Hematopoietic multipotent progenitor cell (in vitro differentiated cells): ENCODE measurements at regions not wholly inside any gene's neighbourhood (a gene's known extent, or its start where the extent isn't known, plus 50 kb on each side); places are given as distances from the start of the nearest gene placed in this dataset.
A peak's percentile ranks its signal among the peaks of the same experiment; 100 is the strongest.

ENCODE experiments used
- DNase-seq, 3 donors: peaks; one replicate each; pipeline ENCODE4 v3.0.0-alpha.2; 2011 to 2015; ENCODE audit warnings: low read depth in 2 of 3, low spot score in 2 of 3

GRCh38 chr2:234286956-234287355 lies 209.9 kb downstream of the ARL4C start:
- DNase-seq = no peak

DNA sequence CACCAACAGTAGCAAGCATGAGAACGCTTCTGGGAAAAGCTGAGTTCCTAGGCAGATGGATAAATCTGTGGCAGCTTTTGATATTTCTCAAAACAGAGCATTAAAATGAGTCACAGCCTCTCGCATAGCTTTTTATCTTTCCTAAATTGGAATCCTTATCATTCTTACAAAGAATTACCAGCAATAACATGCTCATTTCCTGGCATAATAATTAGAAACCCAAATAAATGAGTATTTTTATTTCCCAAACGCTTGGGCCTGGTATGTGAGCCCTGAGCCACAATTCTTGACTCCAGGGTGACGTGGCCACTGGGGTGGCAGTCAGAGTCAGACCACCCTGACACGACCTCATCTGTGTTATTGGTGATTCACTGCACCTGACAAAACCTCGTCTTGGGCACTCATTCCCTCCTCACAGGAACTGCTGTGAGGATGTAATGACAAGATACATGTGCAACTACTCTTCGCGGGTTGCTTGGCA lies 210.7 kb downstream of the ARL4C start:
- DNase-seq = no peak

DNA sequence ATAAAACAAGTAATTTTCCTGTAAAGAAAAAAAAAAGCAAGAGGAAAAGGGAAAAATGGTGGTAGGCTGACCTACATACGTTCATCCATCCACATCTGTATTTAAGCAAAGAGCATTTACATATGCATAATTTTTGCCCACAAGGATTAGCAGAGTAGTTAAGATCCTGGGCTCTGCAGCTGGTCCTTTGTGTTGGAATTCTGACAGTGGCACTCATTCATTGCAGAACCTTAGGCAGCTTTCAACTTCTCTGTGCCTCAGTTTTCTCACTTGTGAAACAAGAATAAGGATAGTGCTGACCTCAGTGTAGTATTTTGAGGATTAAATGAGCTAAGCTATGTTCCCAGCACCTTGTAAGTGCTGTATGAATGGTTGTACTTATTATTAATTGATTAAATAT lies 211.3 kb downstream of the ARL4C start:
- no peak for DNase-seq

GRCh38 chr2:234279637-234280036 lies 217.2 kb downstream of the ARL4C start:
- no peak for DNase-seq

- DNase-seq = no peak
Measured at GRCh38 chr2:234278556-234279255, 218.2 kb downstream of the ARL4C start.

DNA sequence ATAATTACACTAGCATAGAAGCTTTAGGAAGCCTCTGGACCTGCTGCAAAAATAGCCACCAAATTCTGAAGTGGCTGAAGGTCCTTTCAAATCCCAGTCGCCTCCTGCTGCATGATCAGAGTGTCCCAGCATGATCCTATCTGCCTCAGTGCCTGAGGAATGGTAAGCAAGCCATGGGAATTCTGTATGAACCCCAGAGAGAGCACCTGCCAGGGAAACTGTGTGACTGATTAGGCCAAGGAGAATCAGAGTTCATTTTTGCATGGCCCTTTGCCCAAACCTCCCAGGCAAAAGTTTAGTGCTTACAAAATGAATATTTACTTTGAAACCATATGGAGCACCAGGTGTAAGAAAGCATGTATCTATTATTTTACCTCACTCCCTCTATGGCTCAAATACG lies 221.4 kb downstream of the ARL4C start:
- DNase-seq = no peak

GRCh38 chr2:234273887-234274584 lies 222.8 kb downstream of the ARL4C start:
- no peak for DNase-seq

- no peak for DNase-seq
Measured at GRCh38 chr2:234272069-234272850, 221.8 kb downstream of the SPP2 start.

- no peak for DNase-seq
Measured at GRCh38 chr2:234271338-234271737, 220.8 kb downstream of the SPP2 start.

DNA sequence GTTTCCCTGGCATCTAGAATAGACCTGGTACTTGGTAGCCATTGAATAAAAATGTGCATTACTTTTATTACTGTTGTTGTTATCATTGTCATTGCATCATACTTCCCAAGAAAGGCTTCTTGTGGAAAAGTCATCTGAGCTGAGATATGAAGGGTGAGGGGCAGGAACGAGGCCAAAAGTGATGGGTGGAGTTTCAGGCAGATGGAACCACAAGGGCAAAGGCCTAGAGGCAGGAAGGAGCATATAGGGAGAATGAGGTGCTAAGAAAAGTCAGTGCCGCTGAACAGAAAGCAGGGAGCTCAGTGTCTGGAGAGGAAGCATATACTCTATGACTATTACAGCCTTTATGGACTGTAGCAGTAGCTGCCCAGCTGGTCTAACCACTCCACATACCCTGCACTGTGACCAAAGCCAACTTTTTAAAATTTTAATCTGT lies 219.3 kb downstream of the SPP2 start:
- DNase-seq = no peak

DNA sequence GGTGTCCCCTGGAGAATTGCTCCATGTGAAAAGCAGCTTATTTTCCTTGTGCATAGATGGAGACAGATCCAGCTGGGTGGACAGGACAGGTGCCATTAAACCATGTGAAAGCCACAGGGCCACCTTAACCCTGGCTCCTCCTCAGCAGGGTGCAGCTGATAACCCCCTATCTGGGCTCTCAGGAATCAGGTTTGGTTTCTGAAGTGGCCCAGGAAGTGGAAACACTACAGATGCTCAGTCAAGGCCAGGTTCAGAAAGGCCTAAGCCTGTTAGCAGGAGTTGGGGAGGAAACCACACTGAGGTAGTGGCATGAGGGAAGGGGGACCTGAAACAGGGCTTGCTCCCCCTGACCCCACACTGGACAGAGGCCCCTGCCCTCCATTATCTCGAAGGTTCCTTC lies 217.0 kb downstream of the SPP2 start:
- DNase-seq = no peak

DNA sequence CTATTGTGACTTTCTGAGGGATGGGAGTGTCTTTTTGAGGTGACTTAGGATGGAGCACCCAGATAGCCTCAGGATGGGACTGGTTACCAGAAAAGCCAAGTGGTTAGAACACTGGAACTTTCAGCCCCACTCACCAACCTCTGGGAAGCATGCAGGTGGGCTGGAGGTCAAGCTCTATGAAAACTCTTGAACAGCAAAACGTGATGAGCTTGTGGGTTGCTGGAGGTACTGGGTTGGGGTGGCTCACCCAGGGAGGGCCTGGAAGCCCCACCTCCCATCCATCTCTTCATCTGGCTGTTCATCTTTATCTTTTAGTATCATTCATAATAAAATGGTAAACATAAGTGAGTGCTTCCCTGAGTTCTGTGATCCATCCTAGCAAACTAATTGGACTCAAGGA lies 216.4 kb downstream of the SPP2 start:
- no peak for DNase-seq

DNA sequence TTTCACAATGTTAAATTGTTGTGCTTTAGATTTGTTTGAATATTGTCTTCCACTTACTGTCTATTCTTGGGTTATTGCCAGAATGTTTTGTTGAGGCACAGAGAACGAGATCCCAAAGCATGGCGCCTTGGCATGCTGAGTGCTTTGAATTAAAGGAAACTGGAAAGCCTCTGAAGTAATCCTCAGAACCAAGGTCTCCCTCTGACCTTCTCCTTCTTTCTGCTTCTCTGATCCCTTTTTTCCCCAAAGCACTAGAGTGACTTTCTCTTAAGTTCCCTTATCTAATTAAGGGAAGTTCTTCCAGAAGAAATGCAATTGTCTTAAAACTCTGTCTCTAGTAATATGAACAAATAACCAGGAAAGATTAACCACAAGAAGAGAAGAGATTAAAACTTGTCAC lies 214.7 kb downstream of the SPP2 start:
- DNase-seq = no peak

DNA sequence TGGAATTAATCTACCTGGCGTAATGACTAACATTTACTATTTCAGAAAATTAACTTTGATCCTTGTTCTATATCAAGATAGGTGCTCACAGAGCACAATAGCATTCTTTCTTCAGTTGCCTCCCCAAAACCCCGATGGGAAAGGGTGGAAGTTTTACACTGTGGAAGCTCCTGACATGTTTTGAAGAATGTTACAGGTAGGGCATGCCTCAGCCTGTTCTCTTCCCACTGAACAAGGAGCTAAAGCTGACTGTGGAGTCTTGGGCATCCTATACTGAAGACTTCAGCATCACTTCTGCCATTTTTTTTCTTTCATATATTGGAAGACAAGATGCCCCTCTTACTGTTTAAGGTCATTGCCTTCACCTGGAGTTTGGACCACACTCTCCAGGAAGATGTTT lies 211.2 kb downstream of the SPP2 start:
- DNase-seq = no peak

- no peak for DNase-seq
Measured at GRCh38 chr2:234259440-234259839, 208.9 kb downstream of the SPP2 start.

DNA sequence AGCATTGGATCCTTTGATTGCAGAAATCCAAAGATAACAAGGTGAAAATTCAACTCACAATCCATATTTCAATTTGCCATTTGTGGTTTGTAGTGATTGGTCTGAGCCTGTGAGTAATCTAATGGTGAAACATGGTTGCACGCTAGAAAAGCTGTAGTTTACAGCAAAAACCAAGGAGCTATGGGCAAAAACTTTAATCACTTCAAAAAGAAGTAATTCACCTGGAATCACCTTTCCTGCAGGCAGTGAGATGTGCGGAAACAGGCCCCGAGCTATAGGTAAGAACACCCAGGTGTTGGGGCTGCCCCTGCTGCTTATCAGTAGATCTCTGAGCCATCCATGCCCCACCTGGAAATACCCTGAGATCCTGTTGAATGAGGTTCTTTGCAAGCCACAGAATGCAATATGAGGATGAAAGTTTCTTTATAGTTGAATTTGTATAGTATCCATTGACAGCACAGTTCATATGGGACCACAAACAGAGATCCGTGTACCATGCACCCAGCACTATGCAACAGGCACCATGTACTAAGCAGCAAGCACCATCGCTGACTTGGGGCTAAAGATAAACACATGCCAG lies 208.2 kb downstream of the SPP2 start:
- DNase-seq = no peak

DNA sequence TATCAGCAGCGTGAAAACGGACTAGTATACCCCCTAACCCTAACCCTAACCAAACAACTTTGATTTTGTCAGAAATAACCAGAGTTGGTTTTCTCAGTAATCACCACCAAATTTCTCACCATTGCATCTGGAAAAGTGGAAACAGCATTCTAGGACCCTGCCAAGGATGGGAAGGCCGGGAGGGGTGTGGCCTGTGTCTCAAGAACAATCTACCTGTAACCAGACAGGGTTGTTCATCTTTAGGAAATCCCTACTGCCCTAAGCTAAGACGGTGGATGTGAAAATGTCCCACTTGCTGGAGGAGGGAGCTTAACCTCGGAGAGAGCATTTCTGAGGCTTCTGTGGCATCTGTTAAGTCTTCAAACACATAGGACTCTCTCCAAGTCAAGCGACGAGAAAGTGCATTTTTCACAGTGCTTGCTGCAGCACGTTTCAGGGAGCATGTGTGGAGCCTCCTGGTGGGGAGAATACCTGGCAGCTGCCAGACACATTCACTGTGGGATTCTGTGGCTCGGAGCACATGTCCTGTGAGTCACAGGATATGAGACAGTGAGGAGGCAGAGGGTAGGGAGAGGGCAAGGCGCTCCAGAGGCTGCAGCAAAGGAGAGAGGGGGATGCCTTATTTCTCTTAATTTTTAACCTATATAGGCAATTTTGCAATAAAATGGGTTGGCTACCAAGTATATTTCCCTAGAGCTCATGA lies 207.5 kb downstream of the SPP2 start:
- DNase-seq = peak in 2 of 3 donors; percentile 4 to 11

DNA sequence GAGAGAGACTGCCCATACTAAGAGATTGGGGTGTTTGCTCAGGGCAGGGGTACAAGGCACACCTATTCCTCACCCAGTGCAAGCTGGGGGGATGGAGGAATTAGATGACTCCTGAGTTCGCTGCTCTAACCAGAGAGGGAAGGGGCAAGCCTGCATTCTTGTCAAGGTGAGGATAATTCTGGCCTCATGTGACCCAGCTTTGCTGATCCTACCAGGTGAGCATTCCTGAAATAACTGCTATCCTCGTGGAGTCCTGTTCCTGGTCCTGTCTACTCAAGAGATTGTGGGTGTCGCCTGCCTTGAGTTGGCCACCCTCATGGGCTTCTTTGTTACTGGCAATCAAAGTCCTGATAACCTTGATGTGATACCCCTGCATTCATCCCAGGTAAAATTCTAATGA lies 206.0 kb downstream of the SPP2 start:
- no peak for DNase-seq

- DNase-seq = no peak
Measured at GRCh38 chr2:234254783-234255521, 204.4 kb downstream of the SPP2 start.

- no peak for DNase-seq
Measured at GRCh38 chr2:234252772-234253171, 202.3 kb downstream of the SPP2 start.
